Muscle layer of duodenum (tissue), 2 donors: ENCODE measurements at regions not wholly inside any gene's neighbourhood (a gene's known extent, or its start where the extent isn't known, plus 50 kb on each side); places are given as distances from the start of the nearest gene placed in this dataset.

Source experiments
- H3K27ac ChIP-seq: one replicate; pipeline ENCODE4 v1.7.0; 2013; ENCODE audit warnings: mild to moderate bottlenecking, low read length
- H3K27me3 ChIP-seq: one replicate; pipeline ENCODE4 v1.7.0; 2013; ENCODE audit warnings: low read depth, mild to moderate bottlenecking, control low read depth, low read length
- H3K36me3 ChIP-seq, 2 donors: one replicate each; pipeline ENCODE4 v1.7.0; 2013; ENCODE audit warnings: low read length in 2 of 2, control low read depth in 1 of 2, mild to moderate bottlenecking in 1 of 2; ENCODE audit not compliant: insufficient read depth in 2 of 2, control insufficient read depth in 1 of 2
- H3K4me1 ChIP-seq, 2 donors: one replicate each; pipeline ENCODE4 v1.7.0; 2013; ENCODE audit warnings: low read length in 2 of 2, mild to moderate bottlenecking in 2 of 2, control low read depth in 1 of 2, moderate library complexity in 1 of 2; ENCODE audit not compliant: insufficient read depth in 2 of 2, control insufficient read depth in 1 of 2
- H3K4me3 ChIP-seq, 2 donors: one replicate each; pipeline ENCODE4 v1.7.0; 2013; ENCODE audit warnings: low read length in 2 of 2, low read depth in 1 of 2, mild to moderate bottlenecking in 1 of 2
- H3K9me3 ChIP-seq, 2 donors: one replicate each; pipeline ENCODE4 v1.7.0; 2013; ENCODE audit warnings: low read length in 2 of 2, control low read depth in 1 of 2, mild to moderate bottlenecking in 1 of 2; ENCODE audit not compliant: control insufficient read depth in 1 of 2
- donor health status: healthy.

DNA sequence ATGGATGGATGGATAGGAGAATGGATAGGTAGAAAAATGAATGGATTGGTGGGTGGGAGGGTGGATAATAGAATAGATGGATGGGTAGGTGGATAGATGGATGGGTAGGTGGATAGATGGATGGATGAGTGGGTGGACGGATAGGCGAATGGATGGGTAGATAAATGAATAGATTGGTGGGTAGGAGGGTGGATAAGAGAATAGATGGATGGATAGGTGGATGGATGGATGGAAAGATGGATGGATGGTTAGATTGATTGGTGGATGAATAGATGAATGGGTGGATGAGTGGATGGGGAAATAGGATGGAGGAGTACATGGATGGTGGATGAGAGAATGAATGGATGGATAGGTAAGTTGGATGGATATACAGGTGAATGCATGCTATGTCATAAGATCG lies 110.5 kb downstream of the CEBPB start:
- Histone ChIP-seq H3K4me3 (no peak overlapping the region), H3K9me3 (no peaks in the 10 kb centered on the region), H3K27ac (no peak overlapping the region), H3K4me1 (peaks cover 6 to 18% of the 10 kb centered on the region in 2 donors), H3K27me3 (no peaks in the 10 kb centered on the region), H3K36me3 (no peaks in the 10 kb centered on the region)

DNA sequence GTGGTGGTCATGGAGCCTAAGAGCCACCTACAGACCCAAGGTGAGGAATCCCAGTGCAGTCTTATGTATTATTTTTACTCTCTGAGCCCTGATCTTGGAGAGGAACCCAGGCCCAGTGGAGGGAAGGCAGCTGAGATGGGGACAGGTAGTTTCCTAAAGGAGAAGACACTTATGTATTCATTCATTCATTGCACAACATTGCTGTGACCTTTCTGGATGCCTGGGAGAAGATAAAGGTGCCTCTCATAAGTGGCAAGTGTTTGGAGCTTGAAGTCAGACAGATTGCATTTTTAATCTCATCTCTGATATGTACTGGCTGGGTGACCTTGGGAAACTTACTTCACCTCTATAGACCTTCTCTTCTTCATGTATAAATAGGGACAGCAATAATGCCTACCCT lies 111.1 kb downstream of the CEBPB start:
- Histone ChIP-seq H3K4me3 (no peak overlapping the region), H3K27me3 (no peaks in the 10 kb centered on the region), H3K4me1 (peaks cover 11 to 23% of the 10 kb centered on the region in 2 donors), H3K27ac (no peak overlapping the region), H3K36me3 (no peaks in the 10 kb centered on the region), H3K9me3 (no peaks in the 10 kb centered on the region)

DNA sequence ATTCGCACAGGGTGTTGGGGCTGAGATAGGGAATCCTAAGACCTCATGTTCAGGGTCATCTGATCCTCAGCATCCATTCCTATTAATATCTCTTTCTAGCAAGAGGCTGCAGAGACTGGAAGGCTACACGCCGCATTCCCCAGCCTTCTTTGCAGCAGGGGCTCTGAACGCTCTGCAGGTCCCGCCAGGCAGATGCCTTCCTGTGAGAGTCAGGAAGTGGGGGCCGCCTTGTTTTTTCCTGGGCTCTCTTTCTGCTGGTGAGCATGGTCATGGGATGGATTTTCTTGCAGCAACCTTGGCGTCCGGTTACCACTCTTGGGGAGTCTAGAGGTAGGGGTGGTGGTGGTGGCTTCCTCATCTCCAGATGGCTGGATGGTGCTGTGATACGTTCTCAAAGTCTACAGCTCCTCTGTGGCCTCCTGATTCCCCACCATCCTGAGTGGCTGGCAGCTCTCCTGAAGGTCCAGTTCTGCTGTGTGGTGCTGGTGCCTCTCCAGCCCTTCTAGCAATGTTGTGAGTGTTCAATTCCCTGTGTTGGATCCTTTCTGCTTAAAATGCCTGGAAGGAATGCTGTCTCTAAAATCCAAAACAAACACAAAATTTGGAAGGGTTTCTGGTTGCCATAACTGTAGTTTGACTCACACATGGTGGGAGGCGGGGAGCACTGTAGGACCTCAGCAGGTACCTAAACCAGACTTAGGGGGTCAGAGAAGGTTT lies 111.9 kb downstream of the CEBPB start:
- H3K4me3 ChIP-seq: no peak overlapping the region
- H3K9me3 ChIP-seq: no peaks in the 10 kb centered on the region
- peaks cover 13 to 29% of the 10 kb centered on the region in 2 donors for H3K4me1 ChIP-seq
- H3K36me3 ChIP-seq: no peaks in the 10 kb centered on the region
- H3K27me3 ChIP-seq: no peaks in the 10 kb centered on the region
- no peak overlapping the region for H3K27ac ChIP-seq

DNA sequence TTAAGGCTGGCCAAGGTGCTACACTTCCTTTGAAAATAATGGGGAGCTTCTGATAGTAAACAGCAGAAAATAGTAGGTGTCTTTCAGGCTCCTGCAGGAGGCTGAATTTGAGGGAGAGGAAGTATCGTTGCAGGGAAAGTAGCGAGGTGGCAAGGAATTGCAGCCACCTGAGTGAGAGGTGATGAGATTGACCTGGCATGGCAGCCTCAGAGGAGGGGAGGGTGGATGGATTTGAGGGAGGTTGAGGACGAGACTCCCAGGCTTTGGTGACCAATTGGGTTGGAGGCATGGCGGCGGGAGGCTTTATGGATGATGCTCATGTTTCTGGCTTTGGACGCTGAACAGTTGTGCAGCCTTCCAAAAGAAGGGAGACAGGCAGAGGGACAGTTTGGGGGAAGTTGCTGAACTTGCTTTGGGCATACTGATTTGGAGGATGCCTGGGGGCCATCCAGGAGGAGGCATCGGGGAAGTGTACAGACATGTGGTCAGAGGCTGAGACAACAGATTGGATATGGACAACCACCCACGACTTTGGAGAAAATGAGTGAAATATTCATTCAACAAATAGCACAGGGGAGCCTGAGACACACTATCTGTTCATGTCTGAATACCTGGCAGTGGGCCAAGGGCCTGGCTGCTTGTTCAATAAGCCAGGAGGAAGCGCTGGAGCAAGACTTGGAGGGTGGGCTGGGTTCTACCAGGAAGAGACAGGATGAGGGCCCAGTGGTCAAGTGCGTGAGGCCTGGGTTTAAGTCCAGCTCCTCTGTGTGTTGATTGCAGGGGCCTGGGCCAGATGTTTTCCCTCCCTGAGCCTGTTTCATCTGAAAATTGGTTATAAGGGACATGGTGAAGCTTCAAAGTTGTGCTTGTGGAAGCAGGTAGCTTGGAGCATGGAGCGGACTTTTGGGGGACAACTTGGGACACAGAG lies 113.2 kb downstream of the CEBPB start:
- H3K4me3 ChIP-seq: peak overlapping the region in 1 of 2 donors; percentile 38
- peak overlapping the region; percentile 88 for H3K27ac ChIP-seq
- H3K9me3 ChIP-seq: no peaks in the 10 kb centered on the region
- peaks cover 13 to 29% of the 10 kb centered on the region in 2 donors for H3K4me1 ChIP-seq
- no peaks in the 10 kb centered on the region for H3K36me3 ChIP-seq
- no peaks in the 10 kb centered on the region for H3K27me3 ChIP-seq

DNA sequence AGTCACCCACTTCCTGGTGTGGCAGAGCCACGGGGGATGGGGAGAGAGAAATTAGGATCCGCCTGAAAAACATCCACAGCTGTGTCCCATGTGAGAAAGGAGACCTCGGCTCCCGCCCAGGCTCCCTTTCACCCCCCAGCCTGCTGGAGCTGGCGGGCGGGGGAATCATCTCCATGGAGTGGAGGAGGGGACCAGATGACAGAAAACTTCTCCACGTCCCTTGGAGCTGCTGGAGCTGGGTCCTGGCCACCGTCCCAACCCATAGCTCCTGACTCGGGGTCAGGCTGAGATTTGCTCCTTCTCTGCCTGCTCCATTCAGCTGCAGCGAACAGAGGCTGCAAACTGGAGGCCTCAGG lies 113.8 kb downstream of the CEBPB start:
- Histone ChIP-seq H3K27ac (peak overlapping the region; percentile 88), H3K36me3 (no peaks in the 10 kb centered on the region), H3K4me3 (peak overlapping the region in 1 of 2 donors; percentile 38), H3K4me1 (peaks cover 13 to 29% of the 10 kb centered on the region in 2 donors), H3K9me3 (no peaks in the 10 kb centered on the region), H3K27me3 (no peaks in the 10 kb centered on the region)

DNA sequence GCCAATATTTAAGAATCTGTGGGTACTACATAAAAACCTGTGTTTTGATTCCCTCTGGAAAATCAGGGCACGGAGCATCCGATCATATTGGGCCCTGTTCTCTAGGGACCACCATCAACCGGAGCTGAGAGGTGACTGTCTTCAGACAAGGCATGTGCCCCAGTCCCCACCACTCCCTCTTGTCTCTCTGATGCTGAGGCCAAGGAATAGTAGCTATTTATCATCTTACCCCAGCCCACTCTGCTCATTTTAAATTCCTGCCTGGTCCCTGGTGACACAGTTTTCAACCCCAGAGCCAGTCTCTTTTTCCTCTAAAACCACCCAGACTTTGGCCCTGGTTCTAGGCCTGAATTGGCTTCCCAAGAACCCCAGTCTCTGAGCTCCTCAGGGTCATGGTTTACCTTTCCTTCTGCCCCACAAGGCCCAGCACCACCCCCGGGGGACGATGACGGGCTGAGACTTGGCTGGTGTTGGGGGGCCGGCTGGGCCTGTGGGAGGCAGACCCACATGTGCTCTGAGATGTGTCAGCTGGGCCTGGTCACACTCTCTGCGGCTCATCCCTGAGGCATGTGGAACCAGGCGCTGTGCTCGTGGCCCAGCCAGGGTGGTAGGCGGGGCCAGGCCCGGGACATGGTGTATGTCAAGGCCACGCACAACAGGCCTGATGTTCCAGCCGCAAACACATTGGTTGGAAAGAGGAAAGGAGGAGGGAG lies 114.4 kb downstream of the CEBPB start:
- Histone ChIP-seq H3K9me3 (no peaks in the 10 kb centered on the region), H3K36me3 (no peaks in the 10 kb centered on the region), H3K27me3 (no peaks in the 10 kb centered on the region), H3K4me3 (peak overlapping the region in 1 of 2 donors; percentile 38), H3K4me1 (peaks cover 13 to 29% of the 10 kb centered on the region in 2 donors), H3K27ac (peak overlapping the region; percentile 88)

DNA sequence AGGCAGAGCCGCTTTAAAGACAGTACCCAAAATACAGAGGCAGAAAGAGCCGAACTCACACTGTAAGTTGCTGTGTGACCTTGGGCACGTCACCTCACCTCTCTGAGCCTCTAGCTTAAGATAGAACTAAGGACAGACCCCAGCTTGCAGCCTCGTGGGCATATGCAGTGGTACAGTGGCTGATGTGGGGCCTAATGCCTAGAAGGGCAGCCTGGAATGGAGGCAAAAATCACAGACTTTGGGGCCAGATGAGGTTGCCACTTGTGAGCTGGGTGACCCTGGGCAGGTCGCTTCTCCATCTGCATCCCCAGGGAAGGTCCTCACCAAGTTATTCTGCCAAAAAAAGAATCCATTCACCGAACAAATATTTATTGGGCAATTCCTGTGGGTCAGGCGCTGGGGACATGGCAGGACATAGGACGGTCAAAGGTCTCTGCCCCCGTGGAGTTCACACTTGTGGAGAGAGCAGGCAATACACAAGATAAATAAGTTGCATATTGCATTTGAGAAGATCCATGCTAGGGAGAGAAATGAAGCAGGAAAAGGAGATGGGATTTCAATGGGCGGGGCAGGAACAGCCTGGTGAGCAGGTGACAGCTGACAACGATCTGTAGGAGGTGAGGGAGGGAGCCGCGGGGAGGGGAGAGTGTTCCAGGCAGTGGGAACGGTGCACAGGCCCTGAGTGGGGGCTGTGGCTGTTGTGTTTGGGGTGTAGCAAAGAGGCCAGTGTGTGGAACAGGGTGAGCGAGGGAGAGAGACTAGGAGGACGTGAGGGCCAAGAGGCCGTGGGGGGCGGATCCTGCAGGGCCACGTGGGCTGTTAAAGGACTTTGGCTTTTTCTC lies 115.2 kb downstream of the CEBPB start:
- Histone ChIP-seq H3K9me3 (no peaks in the 10 kb centered on the region), H3K27me3 (no peaks in the 10 kb centered on the region), H3K4me1 (peaks cover 13 to 29% of the 10 kb centered on the region in 2 donors), H3K4me3 (no peak overlapping the region), H3K27ac (peak overlapping the region; percentile 85), H3K36me3 (no peaks in the 10 kb centered on the region)

DNA sequence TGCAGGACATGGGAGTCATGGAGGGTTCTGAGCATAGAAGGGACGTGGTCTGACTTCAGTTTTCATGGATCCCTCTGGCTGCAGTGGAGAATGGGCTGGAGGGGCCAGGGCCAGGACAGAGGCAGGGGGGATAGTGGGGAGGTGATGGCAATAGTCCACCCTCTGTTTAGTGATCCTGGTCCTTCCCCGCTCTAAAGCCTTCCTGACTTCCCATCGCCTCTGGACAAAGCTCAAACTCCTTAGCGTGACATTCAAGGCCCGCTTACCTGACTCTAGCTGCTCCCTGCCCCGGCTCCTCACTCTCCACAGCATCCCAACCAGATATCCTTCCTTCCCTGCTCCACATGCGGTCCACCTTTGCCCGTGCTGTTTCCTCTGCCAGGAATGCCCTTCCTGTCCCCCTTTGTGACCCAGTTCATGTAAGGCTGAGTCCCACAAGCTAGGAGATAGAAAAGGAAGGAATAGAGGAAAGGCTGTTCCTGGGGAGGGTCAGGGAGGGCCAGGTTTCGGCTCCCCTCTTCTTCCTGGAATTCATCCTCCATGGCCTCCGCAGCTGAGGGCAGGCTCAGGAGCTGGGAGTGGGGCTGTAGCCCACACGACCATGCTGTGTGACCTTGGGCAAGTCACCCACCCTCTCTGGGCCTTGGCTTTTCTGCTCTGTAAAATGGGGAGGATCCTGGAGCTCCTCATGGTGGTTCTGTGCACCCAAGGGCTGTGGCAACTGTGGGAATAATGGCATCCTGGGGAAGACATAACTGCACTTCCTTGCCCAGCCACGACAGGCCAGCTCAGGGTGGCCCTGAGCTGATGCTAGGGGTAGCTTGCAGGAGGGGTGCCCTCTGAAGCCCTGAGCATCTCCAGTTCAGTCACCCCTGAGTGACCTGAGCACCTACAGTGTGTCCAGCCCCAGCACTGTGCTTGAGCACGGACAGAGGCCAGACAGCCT lies 116.1 kb downstream of the CEBPB start:
- Histone ChIP-seq H3K27ac (peak overlapping the region; percentile 85), H3K27me3 (no peaks in the 10 kb centered on the region), H3K4me3 (no peak overlapping the region), H3K4me1 (peaks cover 13 to 29% of the 10 kb centered on the region in 2 donors), H3K9me3 (no peaks in the 10 kb centered on the region), H3K36me3 (no peaks in the 10 kb centered on the region)

DNA sequence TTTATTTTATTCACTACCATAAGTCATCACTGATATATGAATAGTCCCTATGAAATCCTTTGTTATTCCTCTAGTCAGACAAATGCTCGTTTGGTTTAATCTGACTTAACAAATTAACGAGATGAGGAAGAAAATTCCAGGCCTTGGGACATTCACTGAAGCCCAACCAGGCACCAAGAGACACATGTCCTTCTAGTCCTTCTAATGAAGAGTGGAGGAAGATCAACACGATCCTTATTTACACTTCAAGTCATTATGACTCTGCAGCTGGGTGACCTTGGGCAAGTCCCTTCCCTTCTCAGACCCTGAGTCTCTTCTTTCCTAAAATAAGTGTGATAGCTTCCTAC lies 117.5 kb downstream of the CEBPB start:
- peaks cover 27 to 29% of the 10 kb centered on the region in 2 donors for H3K4me1 ChIP-seq
- H3K9me3 ChIP-seq: no peaks in the 10 kb centered on the region
- no peaks in the 10 kb centered on the region for H3K27me3 ChIP-seq
- H3K27ac ChIP-seq: peak overlapping the region; percentile 84
- no peak overlapping the region for H3K4me3 ChIP-seq
- no peaks in the 10 kb centered on the region for H3K36me3 ChIP-seq
